B cell (primary cell): ENCODE measurements at regions not wholly inside any gene's neighbourhood (a gene's known extent, or its start where the extent isn't known, plus 50 kb on each side); places are given as distances from the start of the nearest gene placed in this dataset.

Experiments
- ATAC-seq: fragments of 200-7000 bp; cut with Tn5 transposase; one replicate; pipeline ENCODE4 v1.10.0; 2021; ENCODE audit warnings: low read depth, mild to moderate bottlenecking, moderate number of reproducible peaks, moderate library complexity
- CTCF ChIA-PET: fragments of 350-600 bp; sonication (Branson Sonifier 250); formaldehyde crosslinking; loops from one replicate; lab custom pipeline; 2021; ENCODE audit warnings: antibody characterized with exemption, inconsistent platforms; lab: Charles Lee
- POLR2A ChIA-PET: fragments of 350-600 bp; sonication (Branson Sonifier 250); formaldehyde crosslinking; loops from one replicate; lab custom pipeline; 2021; ENCODE audit warnings: antibody characterized with exemption; lab: Charles Lee
- DNase-seq: peaks from one replicate; pipeline ENCODE4 v3.0.0; 2013
- H2AFZ ChIP-seq: 2 replicates; pipeline ENCODE4 v1.6.1; 2012; ENCODE audit warnings: mild to moderate bottlenecking, low read depth, low read length; ENCODE audit not compliant: insufficient read depth, poor library complexity, severe bottlenecking
- H3K27ac ChIP-seq, 2 donors: 1 replicate in 1 of 2; 2 replicates in 1 of 2; pipeline ENCODE4 v1.5.1; 2012 to 2013; ENCODE audit warnings: low read length in 2 of 2, mild to moderate bottlenecking in 2 of 2, moderate library complexity in 1 of 2
- H3K27me3 ChIP-seq, 4 experiments: fragments of 200-600 bp in 1 of 4; sonication (generic) in 1 of 4; replicated peaks in 1 of 4; 1 replicate in 2 of 4; 2 replicates in 2 of 4; pipeline versions ENCODE4 v1.6.1 to v1.7.0; 2013 to 2016; ENCODE audit warnings: low read length in 3 of 4, mild to moderate bottlenecking in 2 of 4, mixed read lengths in 1 of 4, moderate library complexity in 1 of 4; ENCODE audit not compliant: insufficient read depth in 4 of 4, control insufficient read depth in 3 of 4; ENCODE audit errors: control extremely low read depth in 1 of 4
- H3K36me3 ChIP-seq, 2 experiments: replicated peaks in 1 of 2; 1 replicate in 1 of 2; 2 replicates in 1 of 2; pipeline versions ENCODE4 v1.6.1 to v1.7.1; 2013; ENCODE audit warnings: low read length in 1 of 2; ENCODE audit not compliant: insufficient read depth in 2 of 2, control insufficient read depth in 1 of 2; ENCODE audit errors: control extremely low read depth in 1 of 2, extremely low read depth in 1 of 2
- H3K4me1 ChIP-seq, 2 donors: fragments of 200-600 bp in 1 of 2; sonication (generic) in 1 of 2; 1 replicate in 1 of 2; 2 replicates in 1 of 2; pipeline versions ENCODE4 v1.5.1 to v1.6.1; 2013 to 2017; ENCODE audit warnings: low read length in 2 of 2; ENCODE audit not compliant: control insufficient read depth in 2 of 2, insufficient read depth in 2 of 2
- H3K4me2 ChIP-seq: replicated peaks from 2 replicates; pipeline ENCODE3; 2012; ENCODE audit warnings: mild to moderate bottlenecking, low read depth, low read length; ENCODE audit not compliant: poor library complexity, severe bottlenecking
- H3K4me3 ChIP-seq, 5 experiments: fragments of 200-600 bp in 1 of 5; sonication (generic) in 1 of 5; 1 replicate in 3 of 5; 2 replicates in 2 of 5; pipeline versions ENCODE4 v1.5.1 to v1.7.0; 2011 to 2016; ENCODE audit warnings: low read length in 4 of 5, mild to moderate bottlenecking in 4 of 5, low read depth in 2 of 5, control low read depth in 1 of 5, moderate library complexity in 1 of 5; ENCODE audit not compliant: insufficient read depth in 1 of 5; ENCODE audit errors: control extremely low read depth in 1 of 5, extremely low read depth in 1 of 5
- H3K79me2 ChIP-seq: fragments of 200-600 bp; sonication (generic); one replicate; pipeline ENCODE4 v1.6.0; 2016; ENCODE audit warnings: low read length; ENCODE audit not compliant: control insufficient read depth, insufficient read depth
- H3K9ac ChIP-seq: fragments of 200-600 bp; sonication (generic); 2 replicates; pipeline ENCODE4 v1.6.1; 2017; ENCODE audit warnings: mild to moderate bottlenecking, low read length, moderate library complexity
- H3K9me3 ChIP-seq, 3 donors: one replicate each; pipeline versions ENCODE4 v1.6.1 to v1.7.1; 2013; ENCODE audit warnings: low read length in 2 of 3; ENCODE audit not compliant: control insufficient read depth in 2 of 3, insufficient read depth in 1 of 3; ENCODE audit errors: control extremely low read depth in 1 of 3
- H4K20me1 ChIP-seq: 2 replicates; pipeline ENCODE4 v1.6.0; 2012; ENCODE audit warnings: mild to moderate bottlenecking, low read length; ENCODE audit not compliant: insufficient read depth, control insufficient read depth, poor library complexity, severe bottlenecking
- H3K27ac Mint-ChIP-seq: one replicate; pipeline ENCODE4 v1.8.0; 2021; ENCODE audit warnings: mixed read lengths
- H3K27me3 Mint-ChIP-seq: one replicate; pipeline ENCODE4 v1.8.0; 2021; ENCODE audit warnings: mixed read lengths
- H3K4me1 Mint-ChIP-seq: one replicate; pipeline ENCODE4 v1.8.0; 2021; ENCODE audit warnings: mixed read lengths
- H3K4me3 Mint-ChIP-seq: one replicate; pipeline ENCODE4 v1.8.0; 2021; ENCODE audit warnings: mixed read lengths
- H3K9me3 Mint-ChIP-seq: one replicate; pipeline ENCODE4 v1.8.0; 2022; ENCODE audit warnings: mixed read lengths; ENCODE audit not compliant: insufficient read depth
- CTCF ChIP-seq: fragments of 200-600 bp; IDR thresholded peaks from one replicate; pipeline ENCODE4 v1.8.0; 2022; ENCODE audit warnings: antibody characterized with exemption, mild to moderate bottlenecking
- EZH2 ChIP-seq: IDR thresholded peaks from 2 replicates; pipeline ENCODE4 v1.6.1; 2012; ENCODE audit warnings: borderline replicate concordance, low read depth, mild to moderate bottlenecking, moderate library complexity, low read length; ENCODE audit not compliant: insufficient read depth, poor library complexity, severe bottlenecking
- WGBS: methylation state at CpG from one replicate; pipeline ENCODE4 v1.1.5; 2013; ENCODE audit warnings: missing lambda C conversion rate; ENCODE audit not compliant: insufficient coverage; 5-methylcytosine and 5-hydroxymethylcytosine counted together
- intact Hi-C: fragments of 100-400 bp; cut with micrococcal nuclease; formaldehyde crosslinking; loops from one replicate; pipeline ENCODE4 v1.10.0; 2022

- Histone ChIP-seq H3K36me3 (no peaks in the 10 kb centered on the region), H3K79me2 (no peaks in the 10 kb centered on the region), H3K9me3 (no peaks in the 10 kb centered on the region), H3K27me3 (no peaks in the 10 kb centered on the region), H4K20me1 (no peaks in the 10 kb centered on the region), H3K27ac (no peak overlapping the region), H3K4me1 (no peaks in the 10 kb centered on the region), H3K9ac (no peak overlapping the region), H3K4me2 (no peak overlapping the region), H3K4me3 (no peak overlapping the region), H2AFZ (no peak overlapping the region)
- intact Hi-C loops, result no loop called here
- no peak for DNase-seq
- ChIA-PET POLR2A (no interaction called here), CTCF (no interaction called here)
- WGBS, result no CpG with 5 or more reads among the region's 1 CpG
- Mint-ChIP-seq H3K4me3 (no peak overlapping the region), H3K27ac (no peak overlapping the region), H3K4me1 (peaks cover 2% of the 10 kb centered on the region), H3K27me3 (peaks cover 10% of the 10 kb centered on the region), H3K9me3 (no peaks in the 10 kb centered on the region)
- ATAC-seq, result no peak
- TF ChIP-seq CTCF (no peak), EZH2 (no peak)
These were observed 227.6 kb downstream of the ADAMTS9 start for GRCh38 chr3:64460141-64460730.

- no peak overlapping the region for H3K4me3 ChIP-seq
- H4K20me1 ChIP-seq, result no peaks in the 10 kb centered on the region
- no peak overlapping the region for H3K9ac ChIP-seq
- no CpG with 5 or more reads among the region's 4 CpGs for WGBS
- ChIA-PET CTCF (no interaction called here), POLR2A (no interaction called here)
- intact Hi-C loops, result no loop called here
- no peaks in the 10 kb centered on the region for H3K79me2 ChIP-seq
- DNase-seq (no peak), ATAC-seq (no peak)
- TF ChIP-seq CTCF, result no peak
- no peak for TF ChIP-seq EZH2
- no peaks in the 10 kb centered on the region for H3K9me3 ChIP-seq
- Mint-ChIP-seq H3K4me1 (peaks cover 2% of the 10 kb centered on the region), H3K9me3 (no peaks in the 10 kb centered on the region), H3K27me3 (peaks cover 4% of the 10 kb centered on the region), H3K27ac (no peak overlapping the region), H3K4me3 (no peak overlapping the region)
- H3K4me2 ChIP-seq, result no peak overlapping the region
- H3K36me3 ChIP-seq, result no peaks in the 10 kb centered on the region
- no peaks in the 10 kb centered on the region for H3K27me3 ChIP-seq
- H3K4me1 ChIP-seq, result no peaks in the 10 kb centered on the region
- no peak overlapping the region for H3K27ac ChIP-seq
- no peak overlapping the region for H2AFZ ChIP-seq
These were observed 228.1 kb downstream of the ADAMTS9 start for GRCh38 chr3:64459711-64460110.
